Small intestine (tissue), 7 donors: ENCODE measurements at regions not wholly inside any gene's neighbourhood (a gene's known extent, or its start where the extent isn't known, plus 50 kb on each side); places are given as distances from the start of the nearest gene placed in this dataset.
"Not testable (repeated sequence)": the region's sequence is repeated elsewhere in the genome, so short reads cannot be mapped to it uniquely, and the experiment has no call there.

Experiments used
- DNase-seq, 2 donors: peaks; one replicate each; pipeline versions ENCODE4 v3.0.0 to v3.0.0-alpha.2; 2013
- FAIRE-seq: peaks from 2 replicates; lab custom pipeline; 2012; peaks lifted over from hg19 to GRCh38; lab: Jason Lieb, UNC
- H3K27ac ChIP-seq, 3 donors: one replicate each; pipeline ENCODE4 v1.5.1; 2013; ENCODE audit warnings: low read length in 2 of 3, mild to moderate bottlenecking in 2 of 3, control low read depth in 1 of 3, inconsistent platforms in 1 of 3, low read depth in 1 of 3, moderate library complexity in 1 of 3
- H3K27me3 ChIP-seq, 3 donors: one replicate each; pipeline ENCODE4 v1.6.1; 2013; ENCODE audit warnings: low read length in 3 of 3, inconsistent platforms in 1 of 3; ENCODE audit not compliant: control insufficient read depth in 3 of 3, insufficient read depth in 3 of 3
- H3K36me3 ChIP-seq, 3 donors: one replicate each; pipeline ENCODE4 v1.6.1; 2013; ENCODE audit warnings: low read length in 3 of 3, inconsistent platforms in 1 of 3, low read depth in 1 of 3, mild to moderate bottlenecking in 1 of 3, moderate library complexity in 1 of 3; ENCODE audit not compliant: control insufficient read depth in 3 of 3, insufficient read depth in 2 of 3
- H3K4me1 ChIP-seq, 3 donors: one replicate each; pipeline ENCODE4 v1.6.1; 2013; ENCODE audit warnings: low read length in 2 of 3, inconsistent platforms in 1 of 3, low read depth in 1 of 3, mild to moderate bottlenecking in 1 of 3, moderate library complexity in 1 of 3; ENCODE audit not compliant: control insufficient read depth in 3 of 3, insufficient read depth in 2 of 3
- H3K4me3 ChIP-seq, 3 donors: one replicate each; pipeline ENCODE4 v1.5.1; 2013; ENCODE audit warnings: low read length in 3 of 3, control low read depth in 1 of 3, inconsistent platforms in 1 of 3, low read depth in 1 of 3, mild to moderate bottlenecking in 1 of 3, moderate library complexity in 1 of 3
- H3K9me3 ChIP-seq, 2 donors: one replicate each; pipeline ENCODE4 v1.6.1; 2013; ENCODE audit warnings: low read depth in 1 of 2, low read length in 1 of 2; ENCODE audit not compliant: control insufficient read depth in 2 of 2, insufficient read depth in 1 of 2
- WGBS, 3 donors: extraction: QIAGEN DNeasy Blood & Tissue Kit; methylation state at CpG; one replicate each; pipeline ENCODE4 v1.1.7; 2013; 5-methylcytosine and 5-hydroxymethylcytosine counted together
- donor health status: healthy with polysubstance abuse.
- donor health status: control.
- donor health status: control.
- donor health status: Bipolar disorder and iron deficiency.
- donor health status: healthy.

DNA sequence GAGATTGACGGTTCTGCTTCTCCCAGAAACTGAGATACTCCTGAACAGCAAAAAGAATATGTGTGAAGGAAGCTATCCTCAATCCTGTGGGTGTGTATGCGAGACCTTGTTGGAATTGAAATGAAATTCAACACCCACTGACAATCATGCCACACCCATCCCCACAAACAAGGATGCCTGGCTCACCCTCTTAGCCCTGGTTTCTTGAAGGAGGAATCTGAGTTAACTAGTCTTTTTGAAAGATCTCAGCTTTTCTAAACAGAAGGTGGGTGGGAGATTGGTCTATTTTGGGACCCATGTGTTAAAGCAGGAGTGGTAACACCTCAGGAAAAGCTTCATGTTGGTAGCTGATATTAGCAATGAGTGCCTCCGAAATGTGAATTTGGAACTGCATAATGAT lies 1244.5 kb downstream of the CDH11 start:
- H3K36me3 ChIP-seq = no peaks in the 10 kb centered on the region
- DNase-seq = no peak
- no peak overlapping the region for H3K27ac ChIP-seq
- 68 to 79% (median 74%) methylated on average over 3 of the region's 3 CpGs for WGBS, 3 donors
- H3K4me1 ChIP-seq = no peaks in the 10 kb centered on the region
- H3K9me3 ChIP-seq = no peaks in the 10 kb centered on the region
- FAIRE-seq = no peak
- no peak overlapping the region for H3K4me3 ChIP-seq
- H3K27me3 ChIP-seq = no peaks in the 10 kb centered on the region

DNA sequence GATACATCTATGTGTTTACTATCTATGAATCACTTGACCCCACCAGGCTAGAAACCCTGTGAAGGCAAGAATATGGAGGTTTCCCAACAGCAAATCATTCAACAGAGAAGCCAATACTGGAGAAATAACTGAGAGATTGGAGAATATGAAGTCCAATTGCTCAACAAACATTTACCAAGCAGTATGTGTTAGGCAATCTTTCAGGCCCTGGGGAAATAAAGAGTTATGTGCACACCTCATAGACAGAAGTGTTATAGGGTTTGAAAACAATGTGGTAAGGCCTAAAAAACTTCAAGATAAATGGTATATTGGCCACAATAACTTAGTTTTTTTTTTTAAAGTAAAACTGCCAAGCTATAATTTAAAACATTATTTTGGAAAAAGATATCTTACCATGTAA lies 1245.8 kb downstream of the CDH11 start:
- Histone ChIP-seq H3K36me3 (no peaks in the 10 kb centered on the region), H3K4me3 (no peak overlapping the region), H3K27ac (no peak overlapping the region), H3K4me1 (no peaks in the 10 kb centered on the region), H3K9me3 (no peaks in the 10 kb centered on the region), H3K27me3 (no peaks in the 10 kb centered on the region)
- no peak for DNase-seq
- no peak for FAIRE-seq

DNA sequence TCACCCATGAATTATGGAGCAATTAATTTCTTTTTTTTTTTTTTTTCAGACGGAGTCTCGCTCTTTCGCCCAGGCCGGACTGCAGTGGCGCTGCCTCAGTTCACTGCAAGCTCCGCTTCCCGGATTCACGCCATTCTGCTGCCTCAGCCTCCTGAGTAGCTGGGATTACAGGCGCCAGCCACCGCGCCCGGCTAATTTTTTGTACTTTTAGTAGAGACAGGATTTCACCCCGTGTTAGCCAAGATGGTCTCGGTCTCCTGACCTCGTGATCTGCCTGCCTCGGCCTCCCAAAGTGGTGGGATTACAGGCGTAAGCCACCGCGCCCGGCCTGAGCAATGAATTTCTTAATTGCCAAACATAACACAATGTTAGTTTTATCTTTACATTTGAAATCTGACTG lies 1261.2 kb downstream of the CDH11 start:
- not testable (repeated sequence) for DNase-seq, H3K4me3 ChIP-seq, H3K4me1 ChIP-seq, FAIRE-seq, H3K27me3 ChIP-seq, H3K36me3 ChIP-seq, H3K9me3 ChIP-seq, H3K27ac ChIP-seq
- 93 to 94% (median 94%) methylated on average over 20 of the region's 20 CpGs for WGBS, 3 donors

DNA sequence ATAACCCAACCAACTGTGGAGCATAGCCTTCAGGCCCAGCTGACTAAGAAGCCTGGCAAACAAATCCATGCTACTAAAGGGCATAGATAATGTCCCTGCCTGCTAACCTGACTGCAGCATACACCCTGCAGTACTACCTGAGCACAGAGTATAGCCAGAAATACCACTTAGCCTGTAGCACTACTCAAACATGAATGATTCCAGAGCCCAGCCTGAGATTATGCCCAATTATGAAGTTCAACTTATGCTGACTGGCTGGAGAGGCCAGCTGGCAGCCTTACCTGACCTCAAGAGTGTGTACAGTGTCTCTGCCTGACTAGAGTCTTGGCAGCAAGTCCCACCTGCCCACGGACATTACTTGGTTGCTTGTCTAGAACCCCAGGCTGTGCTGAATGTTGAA lies 1265.3 kb downstream of the CDH11 start:
- no peaks in the 10 kb centered on the region for H3K27me3 ChIP-seq
- no peaks in the 10 kb centered on the region for H3K4me1 ChIP-seq
- no peaks in the 10 kb centered on the region for H3K36me3 ChIP-seq
- DNase-seq = no peak
- H3K9me3 ChIP-seq = peaks cover 0 to 2% of the 10 kb centered on the region in 2 donors
- no peak overlapping the region for H3K27ac ChIP-seq
- no peak overlapping the region for H3K4me3 ChIP-seq
- WGBS, 3 donors = 40 to 71% (median 70%) methylated on average over 1 of the region's 1 CpG
- FAIRE-seq = no peak

DNA sequence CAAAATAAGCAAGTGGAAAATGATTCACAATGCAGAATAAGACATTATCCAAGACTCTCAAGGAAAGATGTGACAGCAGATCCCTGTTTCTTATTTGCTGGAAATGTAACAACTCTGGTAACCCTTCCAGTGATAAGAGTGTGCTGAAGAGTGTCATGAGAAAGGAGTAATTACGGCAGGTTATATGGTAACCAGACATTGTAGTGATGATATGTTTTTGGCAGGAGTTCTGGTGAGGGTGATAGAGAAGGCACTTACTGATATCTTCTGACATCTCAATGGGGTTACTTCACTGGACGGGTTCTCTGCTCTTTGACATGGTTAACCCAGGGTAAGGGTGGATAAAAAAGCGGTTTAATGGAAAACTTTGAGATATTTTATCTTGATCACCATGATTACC lies 1270.9 kb downstream of the CDH11 start:
- FAIRE-seq (no peak), DNase-seq (no peak)
- Histone ChIP-seq H3K4me1 (no peaks in the 10 kb centered on the region), H3K36me3 (no peaks in the 10 kb centered on the region), H3K27me3 (no peaks in the 10 kb centered on the region), H3K4me3 (no peak overlapping the region), H3K27ac (no peak overlapping the region), H3K9me3 (no peaks in the 10 kb centered on the region)
- WGBS, 3 donors = 63 to 84% (median 82%) methylated on average over 3 of the region's 3 CpGs

DNA sequence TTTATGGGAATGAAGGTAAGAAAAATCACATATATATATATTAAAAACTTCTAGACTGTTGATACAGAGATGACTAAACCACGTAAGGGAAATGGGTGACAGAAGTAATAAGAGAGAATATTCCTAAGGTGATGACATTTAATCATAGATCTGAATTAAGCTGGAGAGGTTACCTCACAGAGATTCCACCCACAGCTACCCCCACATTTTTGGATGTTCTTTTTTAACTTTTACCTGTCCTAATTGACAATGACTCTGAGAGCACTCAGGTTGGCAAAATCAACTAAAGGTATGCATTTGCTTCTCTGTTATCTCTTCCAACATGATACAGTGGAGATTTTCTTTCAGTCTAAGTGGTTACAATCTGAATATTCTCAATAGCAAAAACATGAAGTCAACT lies 1280.6 kb downstream of the CDH11 start:
- H3K27me3 ChIP-seq = no peaks in the 10 kb centered on the region
- no peak for FAIRE-seq

DNA sequence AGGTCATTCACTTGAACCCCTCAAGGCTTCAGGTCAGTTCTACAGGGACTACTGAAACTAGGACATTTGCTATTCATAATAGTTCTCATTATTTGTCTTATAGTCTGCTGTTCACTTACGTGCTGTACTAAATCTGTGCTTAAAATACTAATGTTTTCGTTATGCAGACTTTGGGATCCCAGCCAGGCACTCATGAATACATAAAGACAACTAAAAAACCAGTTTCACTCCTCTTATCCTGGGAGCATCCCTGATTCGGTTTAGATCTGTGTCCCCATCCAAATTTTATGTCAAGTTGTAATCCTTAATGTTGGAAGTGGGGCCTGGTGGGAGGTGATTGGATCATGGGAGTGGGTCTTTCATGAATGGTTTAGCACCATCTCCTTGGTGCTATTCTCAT lies 1291.8 kb downstream of the CDH11 start:
- WGBS, 3 donors = 48 to 84% (median 64%) methylated on average over 3 of the region's 3 CpGs
- no peak for FAIRE-seq

More for the DNA sequence above, 1280.6 kb downstream of the CDH11 start:
- DNase-seq = no peak
- Histone ChIP-seq H3K27ac (no peak overlapping the region), H3K4me1 (no peaks in the 10 kb centered on the region), H3K9me3 (no peaks in the 10 kb centered on the region), H3K4me3 (no peak overlapping the region), H3K36me3 (no peaks in the 10 kb centered on the region)
- 81 to 90% (median 83%) methylated on average over 1 of the region's 1 CpG for WGBS, 3 donors

DNA sequence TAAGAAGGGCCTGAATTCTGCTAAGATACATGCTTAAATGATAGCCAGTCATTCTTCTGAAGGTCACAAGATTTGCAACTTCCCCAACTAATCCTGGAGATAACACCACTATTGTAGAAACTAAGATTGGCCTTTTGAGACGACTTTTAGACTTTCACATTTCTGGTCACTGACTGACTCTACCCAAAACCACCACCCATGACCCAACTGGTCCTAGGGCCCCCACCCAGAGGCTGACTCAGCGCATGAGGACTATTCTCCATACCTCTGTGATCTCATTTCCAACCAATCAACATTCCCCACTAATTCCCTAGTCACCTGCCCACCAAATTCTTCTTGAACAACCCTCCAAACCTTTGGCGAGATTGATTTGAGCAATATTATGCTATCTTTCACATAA lies 1299.0 kb downstream of the CDH11 start:
- no peaks in the 10 kb centered on the region for H3K4me1 ChIP-seq
- DNase-seq (no peak), FAIRE-seq (no peak)
- H3K27ac ChIP-seq = no peak overlapping the region
- H3K36me3 ChIP-seq = no peaks in the 10 kb centered on the region
- WGBS, 3 donors = 75 to 78% (median 76%) methylated on average over 3 of the region's 3 CpGs
- no peaks in the 10 kb centered on the region for H3K27me3 ChIP-seq
- no peak overlapping the region for H3K4me3 ChIP-seq
- H3K9me3 ChIP-seq = no peaks in the 10 kb centered on the region

More for the DNA sequence above, 1291.8 kb downstream of the CDH11 start:
- no peaks in the 10 kb centered on the region for H3K27me3 ChIP-seq
- DNase-seq = no peak
- H3K4me1 ChIP-seq = no peaks in the 10 kb centered on the region
- peaks cover 0 to 10% of the 10 kb centered on the region in 2 donors for H3K9me3 ChIP-seq
- no peak overlapping the region for H3K27ac ChIP-seq
- no peaks in the 10 kb centered on the region for H3K36me3 ChIP-seq
- H3K4me3 ChIP-seq = no peak overlapping the region

DNA sequence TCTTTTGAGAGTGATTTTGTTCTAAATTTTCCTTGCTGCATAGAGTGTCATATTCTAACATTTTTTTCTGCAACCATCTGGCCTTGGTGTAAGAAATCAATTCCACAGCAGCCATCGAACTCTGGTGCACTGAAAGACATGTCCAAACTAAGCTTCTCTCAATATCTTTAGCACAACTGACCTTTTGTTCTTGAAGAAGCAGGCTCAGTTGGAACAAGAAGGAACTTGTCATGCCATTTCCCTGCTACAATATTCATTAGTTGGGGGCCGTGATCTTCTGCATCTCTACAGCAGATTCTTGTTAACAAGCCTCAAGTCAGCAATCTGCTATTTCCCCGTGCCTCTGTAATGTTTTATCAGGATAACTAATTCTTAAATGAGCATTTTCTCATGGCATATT lies 1305.6 kb downstream of the CDH11 start:
- no peaks in the 10 kb centered on the region for H3K27me3 ChIP-seq
- FAIRE-seq (no peak), DNase-seq (no peak)
- no peak overlapping the region for H3K4me3 ChIP-seq
- 49 to 76% (median 70%) methylated on average over 3 of the region's 3 CpGs for WGBS, 3 donors
- H3K36me3 ChIP-seq = no peaks in the 10 kb centered on the region
- no peaks in the 10 kb centered on the region for H3K9me3 ChIP-seq
- no peak overlapping the region for H3K27ac ChIP-seq
- no peaks in the 10 kb centered on the region for H3K4me1 ChIP-seq
